ENCODE measurements at regions not wholly inside any gene's neighbourhood (a gene's known extent, or its start where the extent isn't known, plus 50 kb on each side); places are given as distances from the start of the nearest gene placed in this dataset.

DNA sequence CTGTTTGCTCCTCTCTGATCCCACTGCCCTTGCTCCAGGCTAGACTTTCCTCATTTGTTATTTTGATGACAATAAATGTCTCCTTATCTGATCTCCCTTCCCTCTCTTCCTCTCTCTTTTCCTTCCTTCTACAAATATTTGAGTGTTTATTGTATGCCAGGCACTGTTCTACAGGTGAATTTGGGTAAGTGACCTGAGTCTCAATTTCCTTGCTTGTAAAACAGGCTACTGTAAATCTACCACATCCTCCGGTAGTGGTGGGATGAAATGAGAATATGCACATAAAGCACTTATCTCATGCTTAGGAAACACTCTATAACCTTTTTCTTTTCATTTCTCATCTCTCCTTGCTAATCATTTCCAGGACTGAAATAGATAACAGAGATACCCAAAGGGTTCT lies 86.4 kb downstream of the HMHB1 start:
- TF ChIP-seq POLR2A (IDR thresholded peaks at IDR 0.05) (no peak), POLR2AphosphoS5 (IDR thresholded peaks at IDR 0.05) (no peak)
- TF ChIP-seq, protein P1, sequence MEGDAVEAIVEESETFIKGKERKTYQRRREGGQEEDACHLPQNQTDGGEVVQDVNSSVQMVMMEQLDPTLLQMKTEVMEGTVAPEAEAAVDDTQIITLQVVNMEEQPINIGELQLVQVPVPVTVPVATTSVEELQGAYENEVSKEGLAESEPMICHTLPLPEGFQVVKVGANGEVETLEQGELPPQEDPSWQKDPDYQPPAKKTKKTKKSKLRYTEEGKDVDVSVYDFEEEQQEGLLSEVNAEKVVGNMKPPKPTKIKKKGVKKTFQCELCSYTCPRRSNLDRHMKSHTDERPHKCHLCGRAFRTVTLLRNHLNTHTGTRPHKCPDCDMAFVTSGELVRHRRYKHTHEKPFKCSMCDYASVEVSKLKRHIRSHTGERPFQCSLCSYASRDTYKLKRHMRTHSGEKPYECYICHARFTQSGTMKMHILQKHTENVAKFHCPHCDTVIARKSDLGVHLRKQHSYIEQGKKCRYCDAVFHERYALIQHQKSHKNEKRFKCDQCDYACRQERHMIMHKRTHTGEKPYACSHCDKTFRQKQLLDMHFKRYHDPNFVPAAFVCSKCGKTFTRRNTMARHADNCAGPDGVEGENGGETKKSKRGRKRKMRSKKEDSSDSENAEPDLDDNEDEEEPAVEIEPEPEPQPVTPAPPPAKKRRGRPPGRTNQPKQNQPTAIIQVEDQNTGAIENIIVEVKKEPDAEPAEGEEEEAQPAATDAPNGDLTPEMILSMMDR (IDR thresholded peaks at IDR 0.05): no peak
- Histone ChIP-seq H3K27me3 (replicated peaks; ENCODE audit: insufficient read depth) (no peaks in the 10 kb centered on the region), H3K4me3 (no peak overlapping the region), H3K36me3 (no peaks in the 10 kb centered on the region), H3K4me1 (replicated peaks) (no peaks in the 10 kb centered on the region), H3K9me3 (no peaks in the 10 kb centered on the region), H3K27ac (no peak overlapping the region)
- DNase-seq (ENCODE audit: low spot score): no peak
- WGBS: 47% methylated on average over 1 of the region's 1 CpG
- intact Hi-C loops (cut with DNase I): no loop called here

DNA sequence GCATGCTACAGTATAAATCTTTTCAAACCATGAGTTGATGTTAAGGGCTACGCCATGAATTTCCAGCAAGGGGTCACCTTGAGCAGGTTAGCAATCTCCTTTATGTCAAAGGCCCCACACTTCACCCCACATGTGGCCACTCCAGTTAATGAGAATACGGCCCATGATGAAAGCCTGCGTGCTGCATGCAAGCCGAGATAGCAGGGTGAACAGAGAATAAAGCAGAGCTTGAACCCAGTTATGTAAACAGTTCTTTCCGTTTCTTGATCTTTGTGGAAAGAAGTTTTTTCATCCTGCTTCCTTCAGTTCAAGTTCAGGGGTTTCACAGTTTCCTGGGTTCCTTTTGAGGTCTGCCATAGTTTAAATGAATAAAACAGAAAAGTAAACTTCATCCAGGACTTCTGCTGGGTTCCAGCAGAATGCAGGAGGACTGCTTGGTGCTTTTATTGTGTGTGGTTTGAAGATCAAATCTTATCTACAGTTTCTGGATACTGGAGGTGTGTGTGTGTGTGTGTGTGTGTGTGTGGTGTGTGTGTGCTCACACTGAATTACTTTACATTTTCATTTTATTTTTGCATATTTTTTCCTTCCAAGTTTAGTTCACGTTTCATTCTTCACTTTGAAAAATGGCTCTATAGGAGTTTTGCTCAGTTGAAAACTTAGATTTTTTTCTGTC lies 87.1 kb downstream of the HMHB1 start:
- no peak for DNase-seq (ENCODE audit: low spot score)
- WGBS: 65% methylated on average over 6 of the region's 6 CpGs
- no peak overlapping the region for H3K4me3 ChIP-seq
- intact Hi-C loops (cut with DNase I): no loop called here
- no peaks in the 10 kb centered on the region for H3K4me1 ChIP-seq (replicated peaks)
- no peaks in the 10 kb centered on the region for H3K27me3 ChIP-seq (replicated peaks; ENCODE audit: insufficient read depth)
- H3K36me3 ChIP-seq: no peaks in the 10 kb centered on the region
- TF ChIP-seq POLR2AphosphoS5 (IDR thresholded peaks at IDR 0.05): no peak
- no peaks in the 10 kb centered on the region for H3K9me3 ChIP-seq
- no peak overlapping the region for H3K27ac ChIP-seq

DNA sequence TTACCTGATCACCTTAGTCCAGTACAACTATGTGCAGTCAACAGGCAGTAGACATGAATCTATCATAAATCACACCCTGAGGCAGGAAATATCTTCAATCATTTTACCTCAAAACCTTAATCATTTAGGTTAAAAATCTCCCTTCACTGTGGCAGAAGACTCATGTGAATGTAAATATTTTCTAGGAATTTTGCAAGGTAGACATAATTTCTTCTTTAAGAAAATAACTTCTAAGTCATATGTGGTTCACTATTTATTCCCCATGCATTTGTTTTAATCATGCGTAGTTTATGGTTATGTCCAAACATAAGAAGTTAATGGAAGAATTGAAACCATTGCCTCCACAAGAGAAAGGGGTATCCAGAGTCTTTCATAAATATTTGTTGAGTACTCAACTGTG lies 97.0 kb downstream of the HMHB1 start:
- no peak overlapping the region for H3K4me3 ChIP-seq
- no peak for TF ChIP-seq POLR2A (IDR thresholded peaks at IDR 0.05)
- TF ChIP-seq, protein P1 (IDR thresholded peaks at IDR 0.05): no peak
- TF ChIP-seq POLR2AphosphoS5 (IDR thresholded peaks at IDR 0.05): no peak
- no peak overlapping the region for H3K27ac ChIP-seq
- H3K27me3 ChIP-seq (replicated peaks; ENCODE audit: insufficient read depth): no peaks in the 10 kb centered on the region
- no peaks in the 10 kb centered on the region for H3K9me3 ChIP-seq
- H3K4me1 ChIP-seq (replicated peaks): no peaks in the 10 kb centered on the region
- H3K36me3 ChIP-seq: no peaks in the 10 kb centered on the region
- 95% methylated on average over 1 of the region's 1 CpG for WGBS
- intact Hi-C loops (cut with DNase I): no loop called here
- DNase-seq (ENCODE audit: low spot score): no peak

DNA sequence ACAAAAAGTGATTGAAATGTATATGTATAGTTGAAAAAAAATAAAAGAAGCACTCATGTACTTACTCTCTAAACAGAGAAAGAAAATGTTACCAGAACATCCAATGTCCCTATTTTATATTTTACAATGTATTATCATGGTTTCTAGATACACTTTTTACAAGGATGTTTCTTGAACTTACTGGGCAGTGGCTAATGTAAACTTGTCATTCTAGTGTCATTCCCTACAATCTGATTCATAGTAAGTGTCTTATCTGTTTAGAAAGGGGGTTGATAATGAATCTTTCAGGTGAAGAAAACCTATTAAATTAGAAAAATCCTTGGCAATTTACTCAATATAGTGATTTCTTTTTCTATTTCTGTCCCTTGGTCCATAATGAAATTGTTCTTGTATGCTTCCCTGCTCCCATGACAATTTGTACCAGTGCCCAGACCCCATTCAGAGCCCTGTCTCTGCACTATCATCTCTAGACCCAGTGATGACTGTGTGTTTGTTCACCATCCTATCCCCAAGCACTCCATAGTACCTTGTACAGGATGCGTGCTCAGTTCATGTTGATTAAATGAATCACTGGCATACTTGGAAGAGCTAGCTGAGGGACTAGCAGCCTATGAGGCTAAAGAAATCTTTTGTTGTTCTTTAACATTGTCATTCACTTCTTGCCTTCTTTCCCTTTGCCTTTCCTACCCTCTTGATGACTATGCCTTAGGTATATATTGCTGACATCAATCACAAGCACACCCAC lies 101.2 kb downstream of the HMHB1 start:
- Histone ChIP-seq H3K9me3 (no peaks in the 10 kb centered on the region), H3K4me3 (no peak overlapping the region), H3K36me3 (no peaks in the 10 kb centered on the region), H3K4me1 (replicated peaks) (no peaks in the 10 kb centered on the region), H3K27ac (no peak overlapping the region), H3K27me3 (replicated peaks; ENCODE audit: insufficient read depth) (no peaks in the 10 kb centered on the region)
- 88% methylated on average over 1 of the region's 1 CpG for WGBS
- DNase-seq (ENCODE audit: low spot score): no peak
- no peak for TF ChIP-seq POLR2AphosphoS5 (IDR thresholded peaks at IDR 0.05)
- TF ChIP-seq, protein P1 (IDR thresholded peaks at IDR 0.05): no peak
- TF ChIP-seq POLR2A (IDR thresholded peaks at IDR 0.05): no peak
- intact Hi-C loops (cut with DNase I): no loop called here

DNA sequence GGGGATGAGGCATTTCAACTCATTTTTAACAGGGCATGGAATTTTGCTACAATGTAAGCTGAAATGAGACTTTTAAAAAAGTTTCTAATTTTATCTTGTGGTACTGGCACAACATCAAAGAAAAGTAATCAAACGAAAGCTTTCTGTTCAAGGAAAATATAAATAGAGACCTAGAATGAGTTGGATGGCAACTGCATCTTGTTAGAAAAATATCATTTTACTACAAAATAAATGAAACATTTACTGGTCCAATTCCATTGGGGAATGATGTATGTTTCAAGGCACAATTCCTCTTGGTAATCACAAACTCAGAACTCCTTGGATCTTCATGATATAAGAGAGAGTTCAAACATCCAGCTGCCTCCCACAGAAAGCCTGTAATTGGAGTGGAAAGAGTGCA lies 102.8 kb downstream of the HMHB1 start:
- Histone ChIP-seq H3K36me3 (no peaks in the 10 kb centered on the region), H3K9me3 (no peaks in the 10 kb centered on the region), H3K4me3 (no peak overlapping the region), H3K27ac (no peak overlapping the region), H3K4me1 (replicated peaks) (no peaks in the 10 kb centered on the region), H3K27me3 (replicated peaks; ENCODE audit: insufficient read depth) (no peaks in the 10 kb centered on the region)
- TF ChIP-seq, protein P1 (IDR thresholded peaks at IDR 0.05): no peak
- TF ChIP-seq POLR2AphosphoS5 (IDR thresholded peaks at IDR 0.05) (no peak), POLR2A (IDR thresholded peaks at IDR 0.05) (no peak)
- no peak for DNase-seq (ENCODE audit: low spot score)
- 3% methylated on average over 1 of the region's 1 CpG for WGBS
- intact Hi-C loops (cut with DNase I): no loop called here

Data from prostate gland (tissue), 2 donors.